T-cell (primary cell): ENCODE measurements at regions not wholly inside any gene's neighbourhood (a gene's known extent, or its start where the extent isn't known, plus 50 kb on each side); places are given as distances from the start of the nearest gene placed in this dataset.

Experiments
- ATAC-seq, 4 experiments: fragments of 200-7000 bp in 3 of 4; fragments of 150-1000 bp in 1 of 4; cut with Tn5 transposase; replicated peaks in 1 of 4; 1 replicate in 3 of 4; 2 replicates in 1 of 4; pipeline ENCODE4 v1.10.0; 2021; ENCODE audit warnings: moderate library complexity in 3 of 4, mild to moderate bottlenecking in 2 of 4, moderate number of reproducible peaks in 1 of 4
- CTCF ChIA-PET, 2 donors: fragments of 300-600 bp; sonication (Branson Sonifier 250); formaldehyde crosslinking; loops; one replicate each; lab custom pipeline; 2022; ENCODE audit warnings: antibody characterized with exemption in 2 of 2; lab: Charles Lee
- POLR2A ChIA-PET, 2 donors: fragments of 300-600 bp; sonication (Branson Sonifier 250); formaldehyde crosslinking; loops; one replicate each; lab custom pipeline; 2022; ENCODE audit warnings: antibody characterized with exemption in 2 of 2; lab: Charles Lee
- DNase-seq, 35 experiments: peaks; one replicate each; pipeline versions ENCODE4 v3.0.0 to v3.0.0-alpha.2; 2013 to 2023
- H3K27ac ChIP-seq: one replicate; pipeline ENCODE4 v1.5.1; 2013; ENCODE audit warnings: low read length
- H3K27me3 ChIP-seq, 2 experiments: replicated peaks in 1 of 2; 1 replicate in 1 of 2; 2 replicates in 1 of 2; pipeline versions ENCODE4 v1.6.1 to v1.7.0; 2013; ENCODE audit warnings: low read length in 1 of 2, mixed read lengths in 1 of 2; ENCODE audit not compliant: control insufficient read depth in 2 of 2, insufficient read depth in 2 of 2; ENCODE audit errors: extremely low read depth in 1 of 2
- H3K36me3 ChIP-seq, 2 donors: 1 replicate in 1 of 2; 2 replicates in 1 of 2; pipeline versions ENCODE4 v1.6.1 to v1.7.0; 2013; ENCODE audit warnings: low read length in 1 of 2; ENCODE audit not compliant: control insufficient read depth in 2 of 2, insufficient read depth in 1 of 2; ENCODE audit errors: extremely low read depth in 1 of 2
- H3K4me1 ChIP-seq, 2 experiments: 1 replicate in 1 of 2; 2 replicates in 1 of 2; pipeline versions ENCODE4 v1.6.1 to v1.7.0; 2013; ENCODE audit warnings: low read length in 2 of 2, mixed read lengths in 1 of 2; ENCODE audit not compliant: insufficient read depth in 2 of 2, control insufficient read depth in 1 of 2; ENCODE audit errors: extremely low read depth in 1 of 2
- H3K4me3 ChIP-seq, 2 donors: 1 replicate in 1 of 2; 2 replicates in 1 of 2; pipeline versions ENCODE4 v1.5.1 to v1.7.0; 2013; ENCODE audit warnings: mild to moderate bottlenecking in 2 of 2, low read length in 1 of 2, moderate library complexity in 1 of 2; ENCODE audit not compliant: control insufficient read depth in 1 of 2; ENCODE audit errors: extremely low read depth in 1 of 2
- H3K9me3 ChIP-seq: 2 replicates; pipeline ENCODE4 v1.7.0; 2013
- H3K27ac Mint-ChIP-seq, 2 donors: one replicate each; pipeline ENCODE4 v1.8.0; 2020 to 2021; ENCODE audit warnings: mild to moderate bottlenecking in 2 of 2, mixed read lengths in 2 of 2
- H3K27me3 Mint-ChIP-seq, 2 donors: one replicate each; pipeline ENCODE4 v1.8.0; 2021 to 2022; ENCODE audit warnings: mixed read lengths in 2 of 2
- H3K36me3 Mint-ChIP-seq: one replicate; pipeline ENCODE4 v1.8.0; 2021; ENCODE audit warnings: mixed read lengths
- H3K4me1 Mint-ChIP-seq, 3 donors: one replicate each; pipeline ENCODE4 v1.8.0; 2020 to 2022; ENCODE audit warnings: mixed read lengths in 3 of 3, mild to moderate bottlenecking in 1 of 3
- H3K4me3 Mint-ChIP-seq, 3 donors: one replicate each; pipeline ENCODE4 v1.8.0; 2020 to 2022; ENCODE audit warnings: mild to moderate bottlenecking in 3 of 3, mixed read lengths in 3 of 3, moderate library complexity in 3 of 3
- H3K9me3 Mint-ChIP-seq, 3 donors: one replicate each; pipeline ENCODE4 v1.8.0; 2020 to 2022; ENCODE audit warnings: mixed read lengths in 3 of 3
- WGBS: methylation state at CpG from one replicate; pipeline ENCODE4 v1.1.5; 2013; ENCODE audit warnings: missing lambda C conversion rate; ENCODE audit not compliant: insufficient coverage; 5-methylcytosine and 5-hydroxymethylcytosine counted together

- no peak overlapping the region for H3K4me3 ChIP-seq
- no peak for DNase-seq
- ChIA-PET POLR2A (no interaction called here), CTCF (no interaction called here)
- no peaks in the 10 kb centered on the region for H3K36me3 ChIP-seq
- no peaks in the 10 kb centered on the region for H3K36me3 Mint-ChIP-seq
- no peak overlapping the region for H3K4me3 Mint-ChIP-seq
- no peaks in the 10 kb centered on the region for H3K9me3 Mint-ChIP-seq
- ATAC-seq, result no peak
- H3K4me1 ChIP-seq, result no peaks in the 10 kb centered on the region
- H3K27me3 Mint-ChIP-seq, result no peaks in the 10 kb centered on the region
- no peak overlapping the region for H3K27ac Mint-ChIP-seq
- no peaks in the 10 kb centered on the region for H3K9me3 ChIP-seq
- no peaks in the 10 kb centered on the region for H3K4me1 Mint-ChIP-seq
- WGBS, result no CpG with 5 or more reads among the region's 1 CpG
- H3K27ac ChIP-seq, result no peak overlapping the region
- H3K27me3 ChIP-seq, result no peaks in the 10 kb centered on the region
These were observed 404.9 kb upstream of the ALCAM start for GRCh38 chr3:104961851-104962250.

- ChIA-PET CTCF (no interaction called here), POLR2A (no interaction called here)
- no peak overlapping the region for H3K27ac ChIP-seq
- H3K9me3 ChIP-seq, result no peaks in the 10 kb centered on the region
- H3K36me3 Mint-ChIP-seq, result no peaks in the 10 kb centered on the region
- DNase-seq (no peak), ATAC-seq (no peak)
- no peak overlapping the region for H3K4me3 ChIP-seq
- H3K4me1 ChIP-seq, result no peaks in the 10 kb centered on the region
- no peak overlapping the region for H3K27ac Mint-ChIP-seq
- no peaks in the 10 kb centered on the region for H3K27me3 Mint-ChIP-seq
- no peaks in the 10 kb centered on the region for H3K36me3 ChIP-seq
- H3K9me3 Mint-ChIP-seq, result peaks cover 1 to 7% (median 5%) of the 10 kb centered on the region in 3 donors
- H3K4me3 Mint-ChIP-seq, result no peak overlapping the region
- WGBS, result no CpG with 5 or more reads among the region's 5 CpGs
- no peaks in the 10 kb centered on the region for H3K27me3 ChIP-seq
- H3K4me1 Mint-ChIP-seq, result no peaks in the 10 kb centered on the region
These were observed 392.4 kb upstream of the ALCAM start for GRCh38 chr3:104974316-104974715.

GRCh38 chr3:104977719-104978118 lies 389.0 kb upstream of the ALCAM start:
- ATAC-seq, result no peak
- no peaks in the 10 kb centered on the region for H3K27me3 ChIP-seq
- ChIA-PET POLR2A (no interaction called here), CTCF (no interaction called here)
- no peaks in the 10 kb centered on the region for H3K36me3 Mint-ChIP-seq
- H3K9me3 ChIP-seq, result no peaks in the 10 kb centered on the region
- H3K27ac ChIP-seq, result no peak overlapping the region
- H3K9me3 Mint-ChIP-seq, result peaks cover 0 to 7% (median 1%) of the 10 kb centered on the region in 3 donors
- WGBS, result no CpG with 5 or more reads among the region's 3 CpGs
- H3K4me3 Mint-ChIP-seq, result no peak overlapping the region
- no peak overlapping the region for H3K4me3 ChIP-seq
- no peaks in the 10 kb centered on the region for H3K27me3 Mint-ChIP-seq
- no peaks in the 10 kb centered on the region for H3K4me1 Mint-ChIP-seq
- H3K36me3 ChIP-seq, result no peaks in the 10 kb centered on the region
- no peaks in the 10 kb centered on the region for H3K4me1 ChIP-seq
- H3K27ac Mint-ChIP-seq, result no peak overlapping the region
- no peak for DNase-seq

GRCh38 chr3:104982130-104982529 lies 384.6 kb upstream of the ALCAM start:
- no CpG with 5 or more reads among the region's 1 CpG for WGBS
- Histone ChIP-seq H3K27me3 (no peaks in the 10 kb centered on the region), H3K9me3 (no peaks in the 10 kb centered on the region), H3K4me1 (no peaks in the 10 kb centered on the region), H3K36me3 (no peaks in the 10 kb centered on the region), H3K4me3 (no peak overlapping the region), H3K27ac (no peak overlapping the region)
- DNase-seq (no peak), ATAC-seq (no peak)
- CTCF ChIA-PET, result no interaction called here
- no peaks in the 10 kb centered on the region for H3K9me3 Mint-ChIP-seq
- H3K27me3 Mint-ChIP-seq, result no peaks in the 10 kb centered on the region
- no peak overlapping the region for H3K27ac Mint-ChIP-seq
- POLR2A ChIA-PET, result no interaction called here
- no peaks in the 10 kb centered on the region for H3K4me1 Mint-ChIP-seq
- H3K36me3 Mint-ChIP-seq, result no peaks in the 10 kb centered on the region
- H3K4me3 Mint-ChIP-seq, result no peak overlapping the region

- Mint-ChIP-seq H3K27ac (no peak overlapping the region), H3K36me3 (no peaks in the 10 kb centered on the region), H3K4me3 (no peak overlapping the region), H3K27me3 (no peaks in the 10 kb centered on the region), H3K4me1 (no peaks in the 10 kb centered on the region), H3K9me3 (no peaks in the 10 kb centered on the region)
- no peaks in the 10 kb centered on the region for H3K9me3 ChIP-seq
- H3K27ac ChIP-seq, result no peak overlapping the region
- H3K4me3 ChIP-seq, result no peak overlapping the region
- no peaks in the 10 kb centered on the region for H3K4me1 ChIP-seq
- no peaks in the 10 kb centered on the region for H3K27me3 ChIP-seq
- DNase-seq (no peak), ATAC-seq (no peak)
- no CpG with 5 or more reads among the region's 2 CpGs for WGBS
- no peaks in the 10 kb centered on the region for H3K36me3 ChIP-seq
- CTCF ChIA-PET, result no interaction called here
- POLR2A ChIA-PET, result no interaction called here
These were observed 378.9 kb upstream of the ALCAM start for GRCh38 chr3:104987859-104988258.

- Mint-ChIP-seq H3K9me3 (no peaks in the 10 kb centered on the region), H3K27ac (no peak overlapping the region), H3K27me3 (no peaks in the 10 kb centered on the region), H3K36me3 (no peaks in the 10 kb centered on the region), H3K4me1 (no peaks in the 10 kb centered on the region), H3K4me3 (no peak overlapping the region)
- ChIA-PET CTCF (no interaction called here), POLR2A (no interaction called here)
- no peaks in the 10 kb centered on the region for H3K4me1 ChIP-seq
- H3K36me3 ChIP-seq, result no peaks in the 10 kb centered on the region
- ATAC-seq, result no peak
- no peak overlapping the region for H3K27ac ChIP-seq
- DNase-seq, result no peak
- H3K27me3 ChIP-seq, result no peaks in the 10 kb centered on the region
- 80% methylated on average over 2 of the region's 3 CpGs for WGBS
- H3K4me3 ChIP-seq, result no peak overlapping the region
- H3K9me3 ChIP-seq, result no peaks in the 10 kb centered on the region
These were observed 378.2 kb upstream of the ALCAM start for GRCh38 chr3:104988496-104988895.

- POLR2A ChIA-PET, result interaction anchor here in 1 of 2 donors (0.5 kb wide), 1 partner anchor 44 kb away, joined by 3 read pairs; no protein-coding TSS in a partner anchor
- Histone ChIP-seq H3K9me3 (no peaks in the 10 kb centered on the region), H3K27ac (no peak overlapping the region), H3K4me3 (no peak overlapping the region), H3K4me1 (no peaks in the 10 kb centered on the region), H3K27me3 (no peaks in the 10 kb centered on the region), H3K36me3 (no peaks in the 10 kb centered on the region)
- ATAC-seq (no peak), DNase-seq (no peak)
- no peaks in the 10 kb centered on the region for H3K4me1 Mint-ChIP-seq
- H3K4me3 Mint-ChIP-seq, result no peak overlapping the region
- CTCF ChIA-PET, result no interaction called here
- H3K27ac Mint-ChIP-seq, result no peak overlapping the region
- no peaks in the 10 kb centered on the region for H3K9me3 Mint-ChIP-seq
- WGBS, result no CpG with 5 or more reads among the region's 1 CpG
- no peaks in the 10 kb centered on the region for H3K27me3 Mint-ChIP-seq
- H3K36me3 Mint-ChIP-seq, result no peaks in the 10 kb centered on the region
These were observed 376.8 kb upstream of the ALCAM start for GRCh38 chr3:104989878-104990277.
